ENCODE measurements at regions not wholly inside any gene's neighbourhood (a gene's known extent, or its start where the extent isn't known, plus 50 kb on each side); places are given as distances from the start of the nearest gene placed in this dataset.

- ChIA-PET POLR2A (ENCODE audit: partially characterized antibody) (no interaction called here), CTCF (ENCODE audit: partially characterized antibody) (interaction anchor here (0.7 to 1.3 kb wide), 2 partner anchors 15 to 54 kb away, joined by 3 to 5 read pairs; no protein-coding TSS in a partner anchor)
These were observed 109.2 kb upstream of the CARMIL1 start for GRCh38 chr6:25169961-25170360.

More at GRCh38 chr6:25169961-25170360, 109.2 kb upstream of the CARMIL1 start:
- Histone ChIP-seq H3K4me3 (ENCODE audit: extremely low read depth in 1 of 4, insufficient read depth in 2 of 4, low read depth in 3 of 4, low read length in 4 of 4) (no peak overlapping the region), H3K27ac (ENCODE audit: low read depth, low read length) (no peak overlapping the region), H3K23me2 (ENCODE audit: low read depth, low read length) (no peaks in the 10 kb centered on the region; the same call in 1 of the 2 replicates), H2BK5ac (ENCODE audit: low read depth, low read length) (no peak overlapping the region), H2AK5ac (ENCODE audit: low read depth, low read length) (no peak overlapping the region), H3K4me1 (replicated peaks in 1 of 4; ENCODE audit: control insufficient read depth in 3 of 4, insufficient read depth in 4 of 4, low read length in 3 of 4) (no peaks in the 10 kb centered on the region), H3K79me1 (ENCODE audit: low read depth, low read length) (no peaks in the 10 kb centered on the region), H2AFZ (ENCODE audit: low read length) (no peak overlapping the region; the same call in 1 of the 2 replicates), H2BK15ac (ENCODE audit: low read length) (no peak overlapping the region), H3K36me3 (ENCODE audit: control insufficient read depth in 2 of 4, insufficient read depth in 4 of 4, low read length in 3 of 4) (no peaks in the 10 kb centered on the region), H3K23ac (ENCODE audit: insufficient read length) (no peak overlapping the region), H2BK20ac (ENCODE audit: low read length) (no peak overlapping the region), H3K56ac (replicated peaks; ENCODE audit: insufficient read length, low read depth, low read length) (no peak overlapping the region), H3K27me3 (replicated peaks in 1 of 4; ENCODE audit: control insufficient read depth in 3 of 4, extremely low read depth in 1 of 4, insufficient read depth in 3 of 4, low read length in 3 of 4) (no peaks in the 10 kb centered on the region), H3K14ac (ENCODE audit: insufficient read length) (no peak overlapping the region), H4K20me1 (replicated peaks in 1 of 2; ENCODE audit: control insufficient read depth in 1 of 2, insufficient read depth in 2 of 2, low read length in 2 of 2) (no peaks in the 10 kb centered on the region), H3K4me2 (ENCODE audit: insufficient read depth in 1 of 2, low read depth in 2 of 2, low read length in 2 of 2) (no peak overlapping the region), H3K4ac (replicated peaks; ENCODE audit: insufficient read length, low read depth, low read length) (no peak overlapping the region), H3K9ac (replicated peaks in 1 of 4; ENCODE audit: extremely low read depth in 1 of 4, low read depth in 3 of 4, low read length in 3 of 4) (no peak overlapping the region), H3K79me2 (ENCODE audit: control insufficient read depth in 1 of 2, insufficient read depth in 2 of 2, low read length in 2 of 2) (no peaks in the 10 kb centered on the region), H4K5ac (ENCODE audit: insufficient read length, low read depth, low read length) (no peak overlapping the region), H3K9me3 (ENCODE audit: insufficient read depth in 2 of 2, low read depth in 1 of 2, low read length in 1 of 2) (no peaks in the 10 kb centered on the region), H3K18ac (ENCODE audit: extremely low read depth, low read length) (no peak overlapping the region), H2BK120ac (replicated peaks; ENCODE audit: low read depth, low read length) (no peak overlapping the region), H4K8ac (ENCODE audit: extremely low read depth, insufficient read depth, low read length) (no peak overlapping the region), H4K91ac (replicated peaks; ENCODE audit: insufficient read length, low read length) (no peak overlapping the region), H2BK12ac (ENCODE audit: low read depth, low read length) (no peak overlapping the region)
- TF ChIP-seq KDM1A (IDR thresholded peaks at IDR 0.05; ENCODE audit: borderline replicate concordance, low read length) (no peak), RNF2 (IDR thresholded peaks at IDR 0.05; ENCODE audit: borderline replicate concordance, low read depth, low read length, missing control alignments, poor library complexity, severe bottlenecking) (no peak), TAF7 (optimal IDR thresholded peaks at IDR 0.05; ENCODE audit: borderline replicate concordance, low read depth, low read length) (no peak), GABPA (IDR thresholded peaks at IDR 0.05; ENCODE audit: borderline replicate concordance, insufficient read depth, low read length) (no peak), EP300 (IDR thresholded peaks at IDR 0.05; ENCODE audit: borderline replicate concordance in 1 of 2, low read depth in 2 of 2, low read length in 2 of 2) (no peak), BACH1 (IDR thresholded peaks at IDR 0.05; ENCODE audit: low read length) (no peak), CREB1 (IDR thresholded peaks at IDR 0.05) (no peak), ATF2 (IDR thresholded peaks at IDR 0.05; ENCODE audit: low read length) (no peak), HDAC2 (IDR thresholded peaks at IDR 0.05; ENCODE audit: borderline replicate concordance in 1 of 2, low read depth in 2 of 2, low read length in 2 of 2) (no peak), CTBP2 (IDR thresholded peaks at IDR 0.05; ENCODE audit: borderline replicate concordance, insufficient read depth, insufficient read length, low read length) (no peak)
- WGBS, 2 experiments (ENCODE audit: extremely low coverage in 1 of 2, insufficient coverage in 1 of 2, insufficient read length in 1 of 2, insufficient replicate concordance in 2 of 2, low coverage in 1 of 2, low lambda C conversion rate in 2 of 2, missing lambda C conversion rate in 1 of 2) = 88% methylated on average over 7 of the region's 7 CpGs; no CpG with 5 or more reads in 1 of the 2 experiments
- FAIRE-seq = no peak
- no peak for DNase-seq (ENCODE audit: low read depth in 1 of 2, low spot score in 2 of 2)

Data from H1 (cell line).